ENCODE measurements at regions not wholly inside any gene's neighbourhood (a gene's known extent, or its start where the extent isn't known, plus 50 kb on each side); places are given as distances from the start of the nearest gene placed in this dataset.

- TF ChIP-seq CTCF (IDR thresholded peaks at IDR 0.05; ENCODE audit: insufficient read depth, low read length, poor library complexity, severe bottlenecking) (no peak), EZH2phosphoT487 (conservative IDR thresholded peaks at IDR 0.05; ENCODE audit: low read length) (no peak)
Observed at GRCh38 chr2:104660991-104661390, 192.9 kb upstream of the POU3F3 start.
